Neural crest cell (in vitro differentiated cells): ENCODE measurements at regions not wholly inside any gene's neighbourhood (a gene's known extent, or its start where the extent isn't known, plus 50 kb on each side); places are given as distances from the start of the nearest gene placed in this dataset.

ENCODE experiments used
- DNase-seq: peaks from one replicate; pipeline ENCODE4 v3.0.0; 2021; ENCODE audit warnings: low read depth, mixed read lengths, low spot score
- H3K27ac Mint-ChIP-seq: one replicate; pipeline ENCODE4 v1.8.0; 2021; ENCODE audit warnings: mild to moderate bottlenecking, mixed read lengths; ENCODE audit not compliant: unreplicated experiment
- H3K27me3 Mint-ChIP-seq: 2 replicates; pipeline ENCODE4 v1.8.0; 2021; ENCODE audit warnings: low read depth, mild to moderate bottlenecking, mixed read lengths
- H3K36me3 Mint-ChIP-seq: 2 replicates; pipeline ENCODE4 v1.8.0; 2021; ENCODE audit warnings: low read depth, mild to moderate bottlenecking, mixed read lengths
- H3K4me1 Mint-ChIP-seq: 2 replicates; pipeline ENCODE4 v1.8.0; 2021; ENCODE audit warnings: mixed read lengths
- H3K4me3 Mint-ChIP-seq: one replicate; pipeline ENCODE4 v1.8.0; 2021; ENCODE audit warnings: mild to moderate bottlenecking, mixed read lengths
- H3K9me3 Mint-ChIP-seq: 2 replicates; pipeline ENCODE4 v1.8.0; 2021; ENCODE audit warnings: mixed read lengths
- CTCF ChIP-seq: fragments of 200-600 bp; sonication (generic); conservative IDR thresholded peaks from 2 replicates; pipeline ENCODE4 v1.5.0; 2021; ENCODE audit warnings: antibody characterized with exemption, mild to moderate bottlenecking

- Mint-ChIP-seq H3K4me1 (no peaks in the 10 kb centered on the region), H3K9me3 (peaks cover 13% of the 10 kb centered on the region), H3K27ac (no peak overlapping the region), H3K36me3 (peaks cover 14% of the 10 kb centered on the region), H3K27me3 (no peaks in the 10 kb centered on the region), H3K4me3 (no peak overlapping the region)
- no peak for DNase-seq
- TF ChIP-seq CTCF: no peak
These were observed 243.8 kb downstream of the MATN1 start for GRCh38 chr1:30479575-30479974.

DNA sequence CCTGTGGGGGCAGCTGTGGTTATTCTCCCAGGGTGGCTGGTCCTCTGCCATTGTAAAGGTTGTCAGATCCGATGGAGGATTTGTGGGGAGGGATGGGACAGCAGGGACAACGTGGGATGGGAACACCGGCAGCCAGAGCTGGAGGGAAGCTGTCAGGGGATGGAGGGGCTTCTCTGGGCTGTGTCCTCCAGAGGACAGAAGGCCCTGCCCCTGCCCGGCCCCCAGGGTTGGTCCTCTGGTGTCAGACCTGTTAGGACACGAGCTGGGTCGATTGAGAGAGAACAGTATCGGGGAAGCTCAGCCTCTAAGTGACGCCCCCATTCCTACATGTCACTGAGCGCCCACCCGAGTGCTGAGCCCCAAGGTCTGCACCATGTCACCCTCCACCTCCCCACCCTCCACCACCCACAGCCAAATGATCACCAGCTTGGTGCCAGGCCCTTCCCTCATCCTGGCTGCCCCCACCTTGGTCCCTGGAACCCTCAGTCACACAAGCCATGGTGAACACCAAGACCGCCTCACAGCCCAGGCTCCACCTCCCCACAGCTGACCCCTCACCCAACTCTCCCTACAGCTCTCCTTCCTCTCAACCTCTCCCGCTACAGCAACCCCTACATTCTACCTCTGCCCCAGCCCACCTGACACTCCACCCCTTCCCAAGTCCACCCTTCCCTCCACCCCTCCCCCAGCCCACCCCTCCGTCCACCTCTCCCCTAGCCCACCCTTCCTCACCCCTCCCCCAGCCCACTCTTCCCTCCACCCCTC lies 244.4 kb downstream of the MATN1 start:
- H3K4me3 Mint-ChIP-seq: no peak overlapping the region
- no peak for TF ChIP-seq CTCF
- DNase-seq: no peak
- H3K36me3 Mint-ChIP-seq: peaks cover 13% of the 10 kb centered on the region
- peaks cover 13% of the 10 kb centered on the region for H3K9me3 Mint-ChIP-seq
- H3K27me3 Mint-ChIP-seq: no peaks in the 10 kb centered on the region
- H3K4me1 Mint-ChIP-seq: no peaks in the 10 kb centered on the region
- H3K27ac Mint-ChIP-seq: no peak overlapping the region

DNA sequence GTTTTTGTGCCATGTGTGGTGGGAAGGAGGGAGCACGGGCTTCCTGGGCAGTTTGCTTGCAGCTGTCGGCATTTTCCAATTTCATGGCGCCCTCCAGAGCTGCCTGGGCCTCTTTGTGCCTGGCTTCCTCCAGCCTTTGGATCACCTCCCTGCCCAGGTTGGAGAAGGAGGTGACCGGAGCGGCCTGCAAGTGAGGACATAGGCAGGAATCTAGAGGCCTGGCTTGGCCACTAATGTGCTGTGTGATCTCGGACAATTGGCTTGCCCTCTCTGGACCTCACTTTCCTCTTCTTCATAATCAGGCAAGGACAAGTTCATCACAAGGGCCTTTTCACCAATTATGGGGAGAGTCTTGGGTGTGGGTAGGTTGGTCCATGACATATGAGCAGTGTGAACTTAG lies 245.1 kb downstream of the MATN1 start:
- peaks cover 10% of the 10 kb centered on the region for H3K9me3 Mint-ChIP-seq
- DNase-seq: no peak
- H3K27ac Mint-ChIP-seq: no peak overlapping the region
- no peaks in the 10 kb centered on the region for H3K27me3 Mint-ChIP-seq
- no peak overlapping the region for H3K4me3 Mint-ChIP-seq
- H3K36me3 Mint-ChIP-seq: peaks cover 12% of the 10 kb centered on the region
- no peaks in the 10 kb centered on the region for H3K4me1 Mint-ChIP-seq
- TF ChIP-seq CTCF: no peak

GRCh38 chr1:30477588-30477987 lies 245.8 kb downstream of the MATN1 start:
- Mint-ChIP-seq H3K4me1 (no peaks in the 10 kb centered on the region), H3K27me3 (no peaks in the 10 kb centered on the region), H3K4me3 (no peak overlapping the region), H3K36me3 (peaks cover 12% of the 10 kb centered on the region), H3K27ac (no peak overlapping the region), H3K9me3 (peaks cover 9% of the 10 kb centered on the region)
- no peak for TF ChIP-seq CTCF
- no peak for DNase-seq

GRCh38 chr1:30476911-30477459 lies 246.4 kb downstream of the MATN1 start:
- H3K36me3 Mint-ChIP-seq: peaks cover 10% of the 10 kb centered on the region
- no peak for TF ChIP-seq CTCF
- no peak overlapping the region for H3K27ac Mint-ChIP-seq
- H3K9me3 Mint-ChIP-seq: peaks cover 9% of the 10 kb centered on the region
- H3K27me3 Mint-ChIP-seq: no peaks in the 10 kb centered on the region
- no peak for DNase-seq
- no peaks in the 10 kb centered on the region for H3K4me1 Mint-ChIP-seq
- H3K4me3 Mint-ChIP-seq: no peak overlapping the region
